Smooth muscle cell (in vitro differentiated cells): ENCODE measurements at regions not wholly inside any gene's neighbourhood (a gene's known extent, or its start where the extent isn't known, plus 50 kb on each side); places are given as distances from the start of the nearest gene placed in this dataset.
"Not testable (repeated sequence)": the region's sequence is repeated elsewhere in the genome, so short reads cannot be mapped to it uniquely, and the experiment has no call there.

Source experiments
- DNase-seq: peaks from one replicate; lab custom pipeline; 2025; ENCODE audit not compliant: unreplicated experiment; lab: John Stamatoyannopoulos, UW
- H2AFZ ChIP-seq: fragments of 200-600 bp; sonication (generic); 2 replicates; pipeline ENCODE4 v1.6.0; 2016; ENCODE audit warnings: antibody characterized with exemption, low read depth, mild to moderate bottlenecking
- H3F3A ChIP-seq: fragments of 200-600 bp; sonication (generic); 2 replicates; pipeline ENCODE4 v1.6.0; 2017; ENCODE audit warnings: antibody characterized with exemption, low read depth
- H3K27ac ChIP-seq: fragments of 200-600 bp; sonication (generic); 2 replicates; pipeline ENCODE4 v1.5.1; 2016; ENCODE audit warnings: low read depth, mild to moderate bottlenecking
- H3K27me3 ChIP-seq: fragments of 200-600 bp; sonication (generic); 2 replicates; pipeline ENCODE4 v1.6.1; 2016; ENCODE audit warnings: low read depth, mild to moderate bottlenecking
- H3K36me3 ChIP-seq: fragments of 200-600 bp; sonication (generic); 2 replicates; pipeline ENCODE4 v1.5.1; 2016; ENCODE audit warnings: low read depth
- H3K4me1 ChIP-seq: fragments of 200-600 bp; sonication (generic); 2 replicates; pipeline ENCODE4 v1.5.1; 2016; ENCODE audit warnings: low read depth
- H3K4me2 ChIP-seq: fragments of 200-600 bp; sonication (generic); 2 replicates; pipeline ENCODE4 v1.6.0; 2016; ENCODE audit warnings: mild to moderate bottlenecking
- H3K4me3 ChIP-seq: fragments of 200-600 bp; sonication (generic); 2 replicates; pipeline ENCODE4 v1.5.1; 2016; ENCODE audit warnings: mild to moderate bottlenecking
- H3K79me2 ChIP-seq: fragments of 200-600 bp; sonication (generic); 2 replicates; pipeline ENCODE4 v1.6.0; 2016; ENCODE audit warnings: low read depth, mild to moderate bottlenecking
- H3K9ac ChIP-seq: fragments of 200-600 bp; sonication (generic); 2 replicates; pipeline ENCODE4 v1.6.0; 2016; ENCODE audit warnings: low read depth
- H3K9me3 ChIP-seq: fragments of 200-600 bp; sonication (generic); replicated peaks from 2 replicates; pipeline ENCODE4 v1.5.1; 2016; ENCODE audit warnings: low read depth
- H4K20me1 ChIP-seq: fragments of 200-600 bp; sonication (generic); 2 replicates; pipeline ENCODE4 v1.6.0; 2016; ENCODE audit warnings: low read depth
- whole genome bisulfite sequencing: methylation state at CpG from one replicate; pipeline ENCODE4 v1.1.7; 2016; ENCODE audit warnings: low lambda C conversion rate; 5-methylcytosine and 5-hydroxymethylcytosine counted together
- TF ChIP-seq, protein P1 (sequence below): fragments of 200-600 bp; sonication (generic); IDR thresholded peaks from 2 replicates; pipeline ENCODE4 v1.5.1; 2017; ENCODE audit warnings: borderline replicate concordance, mild to moderate bottlenecking, antibody characterized with exemption; ENCODE audit not compliant: insufficient read depth, poor library complexity, severe bottlenecking

DNA sequence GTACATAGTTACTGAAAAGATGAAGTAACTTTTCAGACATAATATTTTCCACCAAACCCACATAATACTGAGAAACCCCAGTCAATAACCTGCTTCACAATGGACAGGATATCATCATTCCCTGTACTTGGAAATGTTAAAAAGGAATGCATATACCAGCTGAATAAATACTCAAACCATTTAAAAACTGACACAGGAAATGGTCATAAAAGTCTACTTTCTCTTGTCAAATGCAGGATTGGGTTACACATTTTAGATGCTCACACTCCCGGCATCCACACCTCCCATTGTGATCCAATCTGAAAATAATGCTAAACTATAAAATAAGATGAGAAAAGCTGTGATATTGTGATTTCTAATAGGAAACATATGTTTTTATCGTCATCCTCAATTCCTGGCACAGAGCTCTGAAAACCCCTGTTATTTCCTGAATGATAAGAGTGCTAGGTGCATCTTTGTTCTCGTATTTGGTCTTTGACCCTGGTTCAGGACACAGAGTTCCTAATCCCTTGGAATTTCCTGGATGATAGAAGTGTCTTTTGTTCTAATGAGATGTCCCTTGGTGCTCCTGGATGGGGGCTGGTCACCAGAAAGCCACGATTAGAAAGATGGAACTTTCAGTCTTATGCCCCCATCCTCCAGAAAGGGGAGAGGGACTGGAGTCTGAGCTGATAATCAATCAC lies 821.3 kb downstream of the TRIML1 start:
- 80% methylated on average over 4 of the region's 4 CpGs for WGBS
- TF ChIP-seq, protein P1, sequence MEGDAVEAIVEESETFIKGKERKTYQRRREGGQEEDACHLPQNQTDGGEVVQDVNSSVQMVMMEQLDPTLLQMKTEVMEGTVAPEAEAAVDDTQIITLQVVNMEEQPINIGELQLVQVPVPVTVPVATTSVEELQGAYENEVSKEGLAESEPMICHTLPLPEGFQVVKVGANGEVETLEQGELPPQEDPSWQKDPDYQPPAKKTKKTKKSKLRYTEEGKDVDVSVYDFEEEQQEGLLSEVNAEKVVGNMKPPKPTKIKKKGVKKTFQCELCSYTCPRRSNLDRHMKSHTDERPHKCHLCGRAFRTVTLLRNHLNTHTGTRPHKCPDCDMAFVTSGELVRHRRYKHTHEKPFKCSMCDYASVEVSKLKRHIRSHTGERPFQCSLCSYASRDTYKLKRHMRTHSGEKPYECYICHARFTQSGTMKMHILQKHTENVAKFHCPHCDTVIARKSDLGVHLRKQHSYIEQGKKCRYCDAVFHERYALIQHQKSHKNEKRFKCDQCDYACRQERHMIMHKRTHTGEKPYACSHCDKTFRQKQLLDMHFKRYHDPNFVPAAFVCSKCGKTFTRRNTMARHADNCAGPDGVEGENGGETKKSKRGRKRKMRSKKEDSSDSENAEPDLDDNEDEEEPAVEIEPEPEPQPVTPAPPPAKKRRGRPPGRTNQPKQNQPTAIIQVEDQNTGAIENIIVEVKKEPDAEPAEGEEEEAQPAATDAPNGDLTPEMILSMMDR: no peak
- no peaks in the 10 kb centered on the region for H3K36me3 ChIP-seq
- H4K20me1 ChIP-seq: no peaks in the 10 kb centered on the region
- H2AFZ ChIP-seq: no peak overlapping the region
- H3K4me2 ChIP-seq: no peak overlapping the region
- no peak overlapping the region for H3K9ac ChIP-seq
- no peak for DNase-seq
- H3K27ac ChIP-seq: no peak overlapping the region
- H3K4me3 ChIP-seq: no peak overlapping the region
- no peaks in the 10 kb centered on the region for H3K27me3 ChIP-seq
- no peaks in the 10 kb centered on the region for H3K79me2 ChIP-seq
- no peaks in the 10 kb centered on the region for H3F3A ChIP-seq
- no peaks in the 10 kb centered on the region for H3K9me3 ChIP-seq
- H3K4me1 ChIP-seq: no peaks in the 10 kb centered on the region

DNA sequence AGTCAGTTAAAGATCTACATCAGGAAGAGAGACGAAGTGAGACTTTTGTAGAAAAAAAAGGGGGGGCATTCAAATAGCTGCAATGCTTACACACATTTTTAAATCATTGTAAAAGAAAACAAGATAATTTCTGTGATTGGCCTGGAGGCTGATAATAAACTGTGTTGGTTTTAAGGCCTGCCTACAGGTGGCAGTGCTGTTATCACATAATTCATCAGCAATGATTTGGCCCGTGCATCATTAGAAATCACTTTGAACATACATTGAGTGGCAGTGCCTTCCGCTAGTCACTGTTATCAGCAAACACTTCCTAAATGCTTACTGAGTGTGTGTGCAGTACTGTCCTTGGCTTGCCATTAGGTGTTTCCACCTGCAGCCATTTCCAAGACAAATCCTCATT lies 831.9 kb downstream of the TRIML1 start:
- no peaks in the 10 kb centered on the region for H3K27me3 ChIP-seq
- DNase-seq: no peak
- H3K79me2 ChIP-seq: no peaks in the 10 kb centered on the region
- H4K20me1 ChIP-seq: no peaks in the 10 kb centered on the region
- TF ChIP-seq, protein P1: no peak
- H3K9me3 ChIP-seq: no peaks in the 10 kb centered on the region
- no peak overlapping the region for H3K27ac ChIP-seq
- H3K4me3 ChIP-seq: no peak overlapping the region
- WGBS: 60% methylated on average over 3 of the region's 3 CpGs
- H3K4me2 ChIP-seq: no peak overlapping the region
- H2AFZ ChIP-seq: no peak overlapping the region
- H3K4me1 ChIP-seq: peaks cover 10% of the 10 kb centered on the region
- no peak overlapping the region for H3K9ac ChIP-seq
- no peaks in the 10 kb centered on the region for H3F3A ChIP-seq
- no peaks in the 10 kb centered on the region for H3K36me3 ChIP-seq

GRCh38 chr4:188975271-188975670 lies 836.0 kb downstream of the TRIML1 start:
- Histone ChIP-seq H3K27ac (no peak overlapping the region), H3K4me1 (peaks cover 34% of the 10 kb centered on the region), H4K20me1 (no peaks in the 10 kb centered on the region), H3K4me2 (no peak overlapping the region), H3K9me3 (no peaks in the 10 kb centered on the region), H3K4me3 (no peak overlapping the region), H3K27me3 (no peaks in the 10 kb centered on the region), H3K9ac (no peak overlapping the region), H3K36me3 (no peaks in the 10 kb centered on the region), H3F3A (no peaks in the 10 kb centered on the region), H3K79me2 (no peaks in the 10 kb centered on the region), H2AFZ (no peak overlapping the region)
- WGBS: 98% methylated on average over 9 of the region's 10 CpGs
- TF ChIP-seq, protein P1: no peak
- DNase-seq: no peak

DNA sequence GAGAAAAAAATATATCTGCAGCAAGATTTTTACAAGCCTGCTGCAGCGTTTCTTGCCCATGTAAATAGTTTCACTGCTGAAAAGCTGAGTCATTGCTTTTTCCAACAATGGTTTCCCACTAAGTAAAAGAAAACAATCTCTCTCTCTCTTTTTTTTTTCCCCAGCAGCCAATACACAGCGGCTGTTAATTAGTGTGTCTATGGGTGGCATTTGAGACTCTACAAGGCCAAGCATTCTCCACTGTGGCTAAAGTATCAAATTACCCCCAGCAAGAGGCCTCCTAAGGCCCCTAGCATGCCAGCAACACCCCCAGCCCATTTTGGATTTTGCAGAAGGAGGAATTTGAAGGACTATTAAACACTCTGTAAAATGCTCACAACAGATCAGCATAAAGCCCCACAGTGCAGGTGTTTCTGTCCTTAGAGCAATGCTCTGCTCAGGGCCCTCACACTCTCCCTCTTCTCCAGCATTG lies 837.4 kb downstream of the TRIML1 start:
- Histone ChIP-seq H3K4me3 (no peak overlapping the region), H3K4me1 (peaks cover 34% of the 10 kb centered on the region), H3K9me3 (no peaks in the 10 kb centered on the region), H3K9ac (no peak overlapping the region), H3K27me3 (no peaks in the 10 kb centered on the region), H2AFZ (no peak overlapping the region), H3K27ac (peak overlapping the region; percentile 54), H3F3A (no peaks in the 10 kb centered on the region), H3K4me2 (peak overlapping the region; percentile 80), H3K36me3 (no peaks in the 10 kb centered on the region), H4K20me1 (no peaks in the 10 kb centered on the region), H3K79me2 (no peaks in the 10 kb centered on the region)
- no peak for DNase-seq
- WGBS: 5% methylated on average over 2 of the region's 2 CpGs
- TF ChIP-seq, protein P1: no peak

- not testable (repeated sequence) for DNase-seq, H3K79me2 ChIP-seq, H3K4me2 ChIP-seq, H3K9me3 ChIP-seq, H3F3A ChIP-seq, H3K27me3 ChIP-seq, H3K27ac ChIP-seq, H4K20me1 ChIP-seq, H3K36me3 ChIP-seq, H3K4me3 ChIP-seq, H3K9ac ChIP-seq, H2AFZ ChIP-seq
- WGBS: 84% methylated on average over 6 of the region's 6 CpGs
- peaks cover 34% of the 10 kb centered on the region for H3K4me1 ChIP-seq
These were observed 838.0 kb downstream of the TRIML1 start for GRCh38 chr4:188977232-188977631.
